IPS-18c (cell line): ENCODE measurements at regions not wholly inside any gene's neighbourhood (a gene's known extent, or its start where the extent isn't known, plus 50 kb on each side); places are given as distances from the start of the nearest gene placed in this dataset.

Experiments
- H3K4me3 ChIP-seq: 2 replicates; pipeline ENCODE4 v1.7.0; 2013; ENCODE audit warnings: low read depth, mild to moderate bottlenecking, low read length, moderate library complexity; ENCODE audit not compliant: insufficient read depth
- H3K9me3 ChIP-seq: one replicate; pipeline ENCODE4 v1.6.1; 2013; ENCODE audit warnings: mild to moderate bottlenecking, low read length, moderate library complexity; ENCODE audit not compliant: control insufficient read depth, insufficient read depth

GRCh38 chr1:98373056-98373455 lies 288.5 kb upstream of the SNX7 start:
- H3K9me3 ChIP-seq, result no peaks in the 10 kb centered on the region
- no peak overlapping the region for H3K4me3 ChIP-seq

GRCh38 chr1:98371764-98372163 lies 289.8 kb upstream of the SNX7 start:
- H3K9me3 ChIP-seq, result no peaks in the 10 kb centered on the region
- no peak overlapping the region for H3K4me3 ChIP-seq

DNA sequence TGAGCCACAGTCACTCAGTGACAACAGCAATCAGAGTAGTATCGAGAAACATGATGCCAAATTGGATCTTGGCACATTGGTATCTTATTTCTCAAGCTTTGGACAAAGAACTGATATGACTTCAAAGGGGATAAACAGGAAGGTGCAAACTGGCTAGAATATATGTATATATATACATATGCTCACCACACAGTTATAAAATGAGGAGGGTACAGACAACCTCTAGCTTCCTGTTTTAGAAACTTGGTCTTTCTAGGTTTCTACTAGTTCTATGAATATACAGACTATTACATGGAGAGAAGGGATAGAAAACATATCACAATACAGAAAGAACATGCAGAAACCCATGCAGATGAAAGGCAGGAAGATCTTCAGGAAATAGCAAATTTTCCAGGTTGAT lies 292.1 kb upstream of the SNX7 start:
- Histone ChIP-seq H3K4me3 (no peak overlapping the region), H3K9me3 (no peaks in the 10 kb centered on the region)

DNA sequence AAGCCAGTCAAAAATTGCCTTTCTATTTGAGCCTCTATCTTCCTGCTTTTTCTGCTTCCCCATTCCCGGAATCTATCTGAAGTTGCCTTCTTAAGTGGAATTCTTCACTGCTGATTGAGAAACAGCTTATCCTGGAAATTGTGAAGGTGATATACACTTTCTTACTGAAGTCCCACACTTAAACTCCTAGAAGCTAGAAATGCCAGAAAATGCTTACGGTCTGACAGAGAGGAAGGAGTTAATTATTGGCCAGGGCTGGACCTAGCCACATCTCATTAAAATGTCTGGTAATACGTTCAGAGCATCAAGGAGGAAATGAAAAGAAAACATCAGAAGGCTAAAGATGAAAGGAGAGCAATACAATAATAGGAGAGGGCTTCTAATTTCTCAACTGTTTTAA lies 292.5 kb upstream of the SNX7 start:
- Histone ChIP-seq H3K9me3 (no peaks in the 10 kb centered on the region), H3K4me3 (no peak overlapping the region)

DNA sequence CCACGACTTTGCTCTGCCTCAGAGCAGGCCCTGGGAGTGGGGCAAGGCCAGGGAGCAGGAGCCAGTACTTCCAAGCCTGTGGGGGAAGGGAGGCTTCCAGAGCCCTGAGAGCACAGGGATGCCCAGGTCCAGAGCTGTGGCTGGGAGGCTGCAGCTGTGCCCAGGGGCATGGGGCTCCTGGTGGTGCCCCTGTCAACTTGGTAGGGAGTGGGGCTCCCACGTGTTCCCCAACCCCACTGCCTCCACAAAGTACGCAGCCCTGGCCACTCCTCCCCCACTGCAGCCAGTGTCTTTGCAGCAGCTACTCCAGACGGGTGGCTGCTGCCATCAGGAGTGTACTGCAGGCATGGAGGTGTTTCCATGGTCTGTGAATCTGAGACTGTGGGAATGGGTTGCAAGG lies 294.1 kb upstream of the SNX7 start:
- no peaks in the 10 kb centered on the region for H3K9me3 ChIP-seq
- no peak overlapping the region for H3K4me3 ChIP-seq

DNA sequence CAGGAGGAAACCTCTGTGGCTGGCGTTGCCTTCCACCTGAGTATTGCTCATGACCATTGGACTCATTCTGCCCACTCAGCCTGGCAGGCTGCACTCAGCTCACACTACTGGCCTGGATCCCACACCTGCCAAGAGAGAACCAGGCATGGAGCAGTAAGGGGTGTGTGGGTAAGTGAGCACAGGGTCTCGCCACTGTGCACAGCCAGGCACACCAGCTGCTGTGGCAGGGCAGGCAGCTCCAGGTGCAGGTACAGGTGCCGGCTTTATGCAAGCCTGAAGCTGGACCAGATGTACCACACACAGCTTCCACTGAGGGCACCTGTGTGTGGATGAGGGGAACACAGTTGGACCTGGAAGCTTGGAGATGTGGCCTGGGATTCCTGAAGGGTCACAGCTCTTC lies 295.2 kb upstream of the SNX7 start:
- no peaks in the 10 kb centered on the region for H3K9me3 ChIP-seq
- H3K4me3 ChIP-seq, result no peak overlapping the region

DNA sequence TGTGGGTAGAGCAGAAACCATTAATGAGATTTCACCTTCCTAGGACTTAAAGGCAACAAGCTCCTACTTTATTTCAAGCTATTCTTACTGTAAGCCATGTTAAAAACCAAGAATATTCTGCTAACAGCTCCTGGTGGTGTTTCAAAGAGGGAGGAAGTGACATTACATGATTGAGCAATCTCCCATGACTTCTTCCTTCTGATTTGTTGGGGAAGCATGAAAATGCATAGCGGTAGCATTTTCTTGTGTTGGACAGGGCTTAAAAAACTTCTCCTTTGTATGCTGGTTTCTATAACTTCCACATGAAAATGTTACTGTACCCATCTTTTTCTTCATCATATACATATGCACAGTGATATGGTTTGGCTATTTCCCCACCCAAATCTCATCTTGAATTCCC lies 297.0 kb upstream of the SNX7 start:
- no peak overlapping the region for H3K4me3 ChIP-seq
- no peaks in the 10 kb centered on the region for H3K9me3 ChIP-seq

- no peak overlapping the region for H3K4me3 ChIP-seq
These were observed 300.7 kb upstream of the SNX7 start for GRCh38 chr1:98360864-98361263.

GRCh38 chr1:98355656-98356383 lies 305.7 kb upstream of the SNX7 start:
- Histone ChIP-seq H3K9me3 (no peaks in the 10 kb centered on the region), H3K4me3 (no peak overlapping the region)

More at GRCh38 chr1:98360864-98361263, 300.7 kb upstream of the SNX7 start:
- no peaks in the 10 kb centered on the region for H3K9me3 ChIP-seq

DNA sequence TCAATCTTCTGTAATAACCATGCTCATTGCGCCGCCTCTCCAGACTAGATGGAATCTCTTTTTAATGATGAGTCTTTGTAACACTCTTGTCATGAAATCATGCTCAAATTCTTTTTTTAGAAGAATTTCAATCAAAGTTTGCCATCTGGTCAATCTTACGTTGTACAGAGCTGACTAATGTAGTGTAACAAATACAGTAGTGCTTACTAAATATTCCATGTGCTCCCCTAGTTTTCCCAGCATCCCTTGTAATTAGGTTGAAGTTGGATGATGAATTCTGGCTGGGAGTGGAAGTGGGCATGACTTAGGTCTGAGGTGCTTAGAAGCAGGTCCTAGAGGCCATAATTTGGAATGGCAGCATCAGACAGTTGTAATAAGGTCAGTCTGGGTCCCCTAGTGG lies 309.1 kb upstream of the SNX7 start:
- no peak overlapping the region for H3K4me3 ChIP-seq
- no peaks in the 10 kb centered on the region for H3K9me3 ChIP-seq

DNA sequence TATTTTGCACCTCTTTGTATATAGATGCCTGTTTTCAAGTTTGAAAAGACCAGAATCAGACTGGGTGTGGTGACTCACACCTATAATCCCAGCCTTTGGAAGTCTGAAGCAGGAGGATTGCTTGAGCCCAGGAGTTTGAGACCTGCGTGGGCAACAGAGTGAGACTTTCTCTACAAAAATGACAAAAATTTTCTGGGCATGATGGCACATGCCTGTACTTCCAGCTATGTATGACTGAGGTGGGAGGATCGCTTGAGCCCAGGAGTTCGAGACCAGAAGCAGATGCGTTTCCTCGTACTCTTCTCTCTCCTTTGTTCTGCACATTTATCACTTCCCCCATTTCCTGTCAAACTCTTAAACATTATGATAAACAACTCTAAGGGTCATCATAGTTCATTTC lies 310.0 kb upstream of the SNX7 start:
- no peak overlapping the region for H3K4me3 ChIP-seq
- no peaks in the 10 kb centered on the region for H3K9me3 ChIP-seq

DNA sequence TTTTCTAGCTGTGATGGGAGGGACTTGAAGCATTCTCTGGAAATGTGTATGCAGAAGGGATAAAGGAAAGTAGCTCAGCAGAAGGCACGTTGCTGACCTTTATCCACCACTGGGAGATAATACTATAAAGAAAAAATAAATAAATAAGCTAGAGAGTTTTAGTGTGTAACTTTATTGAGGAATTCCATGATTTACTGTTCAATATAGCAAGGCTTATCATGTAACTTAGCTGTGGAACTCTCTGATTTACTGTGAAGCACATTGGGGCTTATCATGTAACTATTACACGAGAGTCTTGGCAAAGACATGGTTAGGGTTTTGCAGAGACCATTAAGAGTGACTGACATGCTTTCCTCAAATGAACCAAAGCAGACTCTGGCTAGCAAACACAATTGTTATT lies 316.1 kb upstream of the SNX7 start:
- Histone ChIP-seq H3K9me3 (no peaks in the 10 kb centered on the region), H3K4me3 (no peak overlapping the region)

DNA sequence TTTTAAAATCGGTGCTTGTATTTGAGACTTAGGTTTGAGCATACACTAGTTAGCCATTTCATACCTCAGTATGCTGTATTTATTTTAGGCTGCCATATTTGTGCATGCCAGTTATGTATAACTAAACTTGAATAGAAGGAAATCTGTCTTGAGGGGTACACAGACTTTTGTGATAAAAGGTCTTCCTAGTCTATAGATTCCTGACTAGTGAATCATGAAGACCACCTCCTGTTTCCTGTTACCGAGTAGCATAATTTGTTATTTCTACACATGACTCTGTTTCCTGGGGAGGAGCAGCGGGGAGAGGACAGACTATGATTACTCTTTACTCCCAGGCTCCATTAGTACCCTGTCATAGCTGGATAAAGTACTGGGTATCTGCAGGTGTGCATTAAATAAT lies 316.8 kb upstream of the SNX7 start:
- Histone ChIP-seq H3K9me3 (no peaks in the 10 kb centered on the region), H3K4me3 (no peak overlapping the region)

- no peaks in the 10 kb centered on the region for H3K9me3 ChIP-seq
- no peak overlapping the region for H3K4me3 ChIP-seq
These were observed 319.0 kb upstream of the SNX7 start for GRCh38 chr1:98342566-98342965.

- Histone ChIP-seq H3K9me3 (no peaks in the 10 kb centered on the region), H3K4me3 (no peak overlapping the region)
These were observed 321.0 kb upstream of the SNX7 start for GRCh38 chr1:98340511-98340910.

GRCh38 chr1:98336472-98337083 lies 324.9 kb upstream of the SNX7 start:
- no peak overlapping the region for H3K4me3 ChIP-seq
- no peaks in the 10 kb centered on the region for H3K9me3 ChIP-seq

GRCh38 chr1:98333936-98334335 lies 327.6 kb upstream of the SNX7 start:
- H3K4me3 ChIP-seq, result no peak overlapping the region
- H3K9me3 ChIP-seq, result no peaks in the 10 kb centered on the region

DNA sequence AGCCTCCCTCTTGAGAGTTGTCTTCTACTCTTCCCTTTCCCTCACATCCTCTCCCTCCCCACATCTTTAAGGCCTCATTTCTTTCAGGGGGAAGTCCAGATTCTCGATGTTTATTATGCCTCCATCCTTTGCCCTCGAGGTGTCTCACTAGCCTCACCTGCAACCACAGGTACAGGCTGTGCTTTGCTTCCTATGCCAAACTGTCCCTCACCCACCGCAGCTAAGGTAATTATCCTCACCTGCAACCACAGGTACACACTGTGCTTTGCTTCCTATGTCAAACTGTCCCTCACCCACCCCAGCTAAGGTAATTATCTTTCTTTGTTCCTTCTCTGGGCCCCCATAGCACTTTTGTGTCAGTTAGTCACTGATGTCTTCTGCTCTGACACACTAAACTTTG lies 328.1 kb upstream of the SNX7 start:
- Histone ChIP-seq H3K9me3 (no peaks in the 10 kb centered on the region), H3K4me3 (no peak overlapping the region)
